Stimulated activated effector memory CD8-positive, alpha-beta T cell treated with anti-CD3 and anti-CD28 coated beads, Interleukin-12 subunit alpha, Interleukin-12 subunit beta, amount 100 ng/mL, for 72 hours (primary cell): ENCODE measurements at regions not wholly inside any gene's neighbourhood (a gene's known extent, or its start where the extent isn't known, plus 50 kb on each side); places are given as distances from the start of the nearest gene placed in this dataset.

Source experiments
- ATAC-seq: fragments of 150-1000 bp; cut with Tn5 transposase; 2 replicates; pipeline ENCODE4 v1.10.0; 2021
- DNase-seq, 2 donors: peaks; one replicate each; pipeline ENCODE4 v3.0.0; 2021 to 2022; ENCODE audit warnings: low spot score in 2 of 2
- H3K27ac Mint-ChIP-seq: one replicate; pipeline ENCODE4 v1.8.0; 2022; ENCODE audit warnings: mild to moderate bottlenecking, mixed read lengths
- H3K36me3 Mint-ChIP-seq: one replicate; pipeline ENCODE4 v1.8.0; 2022; ENCODE audit warnings: mild to moderate bottlenecking, mixed read lengths
- H3K4me1 Mint-ChIP-seq: one replicate; pipeline ENCODE4 v1.8.0; 2022; ENCODE audit warnings: mixed read lengths
- H3K4me3 Mint-ChIP-seq: one replicate; pipeline ENCODE4 v1.8.0; 2022; ENCODE audit warnings: mild to moderate bottlenecking, mixed read lengths
- H3K9me3 Mint-ChIP-seq: one replicate; pipeline ENCODE4 v1.8.0; 2022; ENCODE audit warnings: mixed read lengths

DNA sequence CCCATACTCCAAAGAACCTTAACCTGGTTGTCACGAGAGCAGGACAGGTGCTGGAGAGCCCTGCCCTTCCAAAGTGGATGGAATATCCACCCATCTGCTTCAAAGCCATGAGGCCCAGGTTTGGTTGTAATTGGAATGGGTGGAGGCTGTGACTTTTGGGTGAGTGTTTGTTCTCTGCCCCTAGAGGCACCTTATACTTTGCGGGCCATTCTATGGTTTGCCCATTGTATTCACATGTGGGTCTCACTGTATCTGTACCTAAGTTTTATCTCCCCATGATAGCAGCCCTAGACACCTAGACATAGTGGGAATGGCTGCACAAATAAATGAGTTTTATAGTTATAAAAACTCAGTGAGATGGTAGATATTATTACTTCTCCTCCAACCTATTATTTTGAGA, 67.1 kb upstream of the NAA20 start:
- no peaks in the 10 kb centered on the region for H3K36me3 Mint-ChIP-seq
- no peak overlapping the region for H3K27ac Mint-ChIP-seq
- H3K4me1 Mint-ChIP-seq = peaks cover 9% of the 10 kb centered on the region
- H3K4me3 Mint-ChIP-seq = no peak overlapping the region
- DNase-seq (no peak), ATAC-seq (no peak)
- H3K9me3 Mint-ChIP-seq = no peaks in the 10 kb centered on the region

DNA sequence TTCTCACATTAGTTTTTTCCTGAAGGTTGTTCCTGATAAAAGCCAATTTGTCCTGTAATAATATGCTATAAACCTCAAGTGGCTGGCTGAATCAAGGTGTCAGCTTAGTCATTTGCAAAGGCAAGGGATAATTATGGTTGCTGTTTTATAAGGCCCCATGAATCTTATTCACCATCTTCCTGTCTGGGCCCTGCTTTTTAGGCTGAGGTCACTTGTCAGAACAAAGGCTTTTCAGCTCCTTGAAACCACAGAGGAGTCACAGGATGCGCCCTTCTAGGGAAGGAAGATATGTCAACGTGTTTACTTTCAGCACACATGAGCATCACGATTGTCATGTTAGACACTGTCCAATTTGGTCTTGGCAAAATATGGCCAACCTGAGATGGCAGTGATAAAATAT, 64.8 kb upstream of the NAA20 start:
- H3K4me1 Mint-ChIP-seq = no peaks in the 10 kb centered on the region
- DNase-seq (no peak), ATAC-seq (peak; percentile 39)
- no peaks in the 10 kb centered on the region for H3K36me3 Mint-ChIP-seq
- H3K27ac Mint-ChIP-seq = no peak overlapping the region
- H3K9me3 Mint-ChIP-seq = no peaks in the 10 kb centered on the region
- no peak overlapping the region for H3K4me3 Mint-ChIP-seq

DNA sequence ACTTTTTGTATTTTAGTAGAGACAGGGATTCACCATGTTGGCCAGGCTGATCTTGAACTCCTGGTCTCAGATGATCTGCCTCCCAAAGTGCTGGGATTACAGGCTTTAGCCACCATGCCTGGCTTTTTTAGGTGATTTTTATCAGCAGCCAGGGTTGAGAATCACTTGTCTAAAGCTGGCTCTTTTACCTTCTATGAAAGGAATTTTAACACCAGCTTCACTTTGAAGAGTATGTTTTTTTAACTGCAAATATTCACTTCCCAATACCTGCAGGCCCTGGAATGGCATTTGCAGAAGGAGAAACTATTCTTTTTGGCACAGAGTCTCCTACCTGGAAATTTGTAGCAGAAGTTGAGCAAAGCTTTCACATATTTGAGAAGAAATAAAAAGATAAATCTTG, 63.6 kb upstream of the NAA20 start:
- no peak for DNase-seq
- H3K27ac Mint-ChIP-seq = no peak overlapping the region
- H3K9me3 Mint-ChIP-seq = no peaks in the 10 kb centered on the region
- no peak for ATAC-seq
- H3K4me1 Mint-ChIP-seq = no peaks in the 10 kb centered on the region
- no peak overlapping the region for H3K4me3 Mint-ChIP-seq
- H3K36me3 Mint-ChIP-seq = no peaks in the 10 kb centered on the region

DNA sequence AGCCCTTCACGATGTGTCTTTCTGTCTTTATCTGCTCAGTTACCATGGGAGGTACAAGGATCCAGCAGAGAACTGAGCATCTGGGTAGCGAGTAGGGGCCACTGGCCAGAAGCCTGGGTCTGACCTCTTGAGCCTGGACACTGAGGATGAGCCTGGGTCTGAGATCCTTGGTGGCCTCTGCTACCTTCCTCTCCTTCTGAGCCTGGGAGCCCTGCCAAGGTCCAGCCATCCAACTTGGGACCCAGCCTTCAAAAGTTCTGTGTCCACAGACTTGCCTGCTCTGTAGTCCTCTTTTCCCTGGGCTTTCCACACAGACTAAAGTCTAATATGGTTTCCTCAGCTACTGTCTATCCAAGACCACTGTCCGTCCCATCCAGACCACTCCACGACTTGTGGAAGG, 60.2 kb upstream of the NAA20 start:
- no peak overlapping the region for H3K4me3 Mint-ChIP-seq
- H3K9me3 Mint-ChIP-seq = no peaks in the 10 kb centered on the region
- H3K4me1 Mint-ChIP-seq = no peaks in the 10 kb centered on the region
- ATAC-seq (no peak), DNase-seq (no peak)
- no peaks in the 10 kb centered on the region for H3K36me3 Mint-ChIP-seq
- no peak overlapping the region for H3K27ac Mint-ChIP-seq

DNA sequence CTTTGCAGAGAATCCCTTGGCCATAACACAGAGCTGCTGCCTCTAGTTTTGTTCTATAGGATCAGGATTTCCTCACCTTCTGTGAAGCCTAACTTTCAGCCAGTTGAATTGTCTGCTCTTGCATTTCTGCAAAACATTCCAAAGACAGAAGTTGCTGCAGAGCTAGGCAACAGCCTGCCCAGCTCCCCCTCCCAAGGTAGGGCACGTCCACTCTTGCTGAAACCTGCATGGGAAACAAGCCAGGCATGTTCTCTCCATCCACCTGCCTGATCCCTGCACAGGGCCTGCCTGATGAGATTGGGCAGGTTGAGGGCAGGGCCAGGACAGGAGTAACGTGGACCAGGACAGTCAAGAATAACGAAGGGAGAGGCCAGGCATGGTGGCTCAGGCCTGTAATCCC, 58.9 kb upstream of the NAA20 start:
- H3K4me3 Mint-ChIP-seq = no peak overlapping the region
- DNase-seq (no peak), ATAC-seq (no peak)
- no peak overlapping the region for H3K27ac Mint-ChIP-seq
- no peaks in the 10 kb centered on the region for H3K9me3 Mint-ChIP-seq
- H3K36me3 Mint-ChIP-seq = no peaks in the 10 kb centered on the region
- H3K4me1 Mint-ChIP-seq = no peaks in the 10 kb centered on the region

DNA sequence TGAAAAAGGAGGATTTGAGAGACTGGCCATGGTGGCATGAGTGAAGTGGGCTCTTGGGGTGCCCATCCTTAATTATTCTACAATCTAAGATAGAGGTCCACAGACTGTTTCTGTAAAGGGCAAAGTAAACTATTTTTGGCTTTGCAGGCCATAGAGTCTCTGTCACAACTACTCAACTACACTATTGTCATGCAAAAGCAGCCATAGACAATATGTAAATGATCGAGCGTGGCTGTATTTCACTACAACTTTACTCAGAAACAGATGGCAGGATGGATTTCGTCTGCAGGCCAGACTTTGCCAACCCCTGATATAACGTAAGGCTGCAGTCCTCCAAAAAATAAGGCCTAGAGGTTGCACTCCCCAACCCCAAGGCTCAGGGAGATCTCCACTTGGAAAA, 58.2 kb upstream of the NAA20 start:
- ATAC-seq (no peak), DNase-seq (no peak)
- H3K27ac Mint-ChIP-seq = no peak overlapping the region
- no peaks in the 10 kb centered on the region for H3K36me3 Mint-ChIP-seq
- H3K4me3 Mint-ChIP-seq = no peak overlapping the region
- H3K4me1 Mint-ChIP-seq = no peaks in the 10 kb centered on the region
- no peaks in the 10 kb centered on the region for H3K9me3 Mint-ChIP-seq

DNA sequence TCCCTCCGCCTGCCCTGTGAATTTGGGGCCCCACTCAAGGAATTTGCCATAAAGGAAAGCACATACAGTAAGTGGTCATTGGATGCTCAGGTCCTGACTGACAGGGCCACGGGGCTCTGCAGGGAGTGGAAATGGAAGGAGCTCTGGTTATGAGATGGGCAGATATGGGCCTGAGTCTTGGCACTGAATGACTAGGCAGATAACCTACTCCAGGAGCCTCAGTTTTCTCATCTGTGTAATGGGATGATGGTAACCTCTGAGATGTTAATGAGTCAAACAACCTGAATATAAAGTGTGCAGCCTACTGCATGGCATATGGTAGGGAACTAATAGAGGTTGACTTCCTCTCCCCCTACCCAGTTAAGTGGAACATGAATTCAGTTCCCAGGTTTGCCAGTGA, 56.4 kb upstream of the NAA20 start:
- Mint-ChIP-seq H3K4me1 (no peaks in the 10 kb centered on the region), H3K4me3 (no peak overlapping the region), H3K36me3 (no peaks in the 10 kb centered on the region), H3K27ac (no peak overlapping the region), H3K9me3 (no peaks in the 10 kb centered on the region)
- DNase-seq = no peak
- no peak for ATAC-seq

DNA sequence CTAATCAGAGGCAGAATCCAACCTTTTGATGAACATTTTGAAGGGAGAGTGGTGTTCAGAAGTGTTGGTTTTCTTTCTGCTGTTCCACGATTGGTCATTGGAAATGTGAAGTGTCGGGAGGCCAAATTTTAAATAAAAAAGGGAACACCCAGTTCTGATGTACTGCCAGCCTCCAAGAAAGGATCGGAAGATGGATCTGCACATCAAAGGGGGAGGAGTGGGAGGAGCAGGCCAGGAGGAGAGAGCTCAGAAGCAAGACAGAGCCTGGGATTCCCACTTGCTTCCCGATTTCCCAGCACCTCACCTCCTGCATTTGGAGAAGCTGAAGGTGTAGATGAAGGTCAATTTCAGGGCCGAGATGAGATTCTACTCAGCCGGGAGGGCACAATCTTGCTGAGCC, 55.9 kb upstream of the NAA20 start:
- Mint-ChIP-seq H3K4me1 (no peaks in the 10 kb centered on the region), H3K36me3 (no peaks in the 10 kb centered on the region), H3K27ac (no peak overlapping the region), H3K4me3 (no peak overlapping the region), H3K9me3 (no peaks in the 10 kb centered on the region)
- ATAC-seq (no peak), DNase-seq (no peak)

DNA sequence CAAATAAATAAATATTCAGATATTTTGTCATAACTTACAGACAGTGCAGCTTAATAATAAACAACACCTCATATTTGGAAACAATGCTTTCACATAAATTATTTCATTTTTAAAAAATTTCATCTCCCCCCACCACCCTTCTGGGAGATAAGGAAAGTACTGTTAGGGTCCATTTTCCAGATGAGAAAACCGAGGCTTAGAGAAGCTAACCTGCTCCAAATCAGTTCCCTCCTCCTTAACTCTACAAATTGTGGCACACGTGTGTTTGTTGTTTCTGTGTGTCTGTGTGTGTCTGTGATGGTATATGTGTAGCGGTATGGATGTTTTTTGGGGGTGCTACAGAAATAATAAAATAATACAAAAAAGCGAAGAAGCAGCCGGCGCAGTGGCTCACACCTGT, 54.2 kb upstream of the NAA20 start:
- no peaks in the 10 kb centered on the region for H3K9me3 Mint-ChIP-seq
- H3K4me1 Mint-ChIP-seq = peaks cover under 1% of the 10 kb centered on the region
- DNase-seq (no peak), ATAC-seq (no peak)
- H3K4me3 Mint-ChIP-seq = no peak overlapping the region
- H3K27ac Mint-ChIP-seq = no peak overlapping the region
- H3K36me3 Mint-ChIP-seq = no peaks in the 10 kb centered on the region

DNA sequence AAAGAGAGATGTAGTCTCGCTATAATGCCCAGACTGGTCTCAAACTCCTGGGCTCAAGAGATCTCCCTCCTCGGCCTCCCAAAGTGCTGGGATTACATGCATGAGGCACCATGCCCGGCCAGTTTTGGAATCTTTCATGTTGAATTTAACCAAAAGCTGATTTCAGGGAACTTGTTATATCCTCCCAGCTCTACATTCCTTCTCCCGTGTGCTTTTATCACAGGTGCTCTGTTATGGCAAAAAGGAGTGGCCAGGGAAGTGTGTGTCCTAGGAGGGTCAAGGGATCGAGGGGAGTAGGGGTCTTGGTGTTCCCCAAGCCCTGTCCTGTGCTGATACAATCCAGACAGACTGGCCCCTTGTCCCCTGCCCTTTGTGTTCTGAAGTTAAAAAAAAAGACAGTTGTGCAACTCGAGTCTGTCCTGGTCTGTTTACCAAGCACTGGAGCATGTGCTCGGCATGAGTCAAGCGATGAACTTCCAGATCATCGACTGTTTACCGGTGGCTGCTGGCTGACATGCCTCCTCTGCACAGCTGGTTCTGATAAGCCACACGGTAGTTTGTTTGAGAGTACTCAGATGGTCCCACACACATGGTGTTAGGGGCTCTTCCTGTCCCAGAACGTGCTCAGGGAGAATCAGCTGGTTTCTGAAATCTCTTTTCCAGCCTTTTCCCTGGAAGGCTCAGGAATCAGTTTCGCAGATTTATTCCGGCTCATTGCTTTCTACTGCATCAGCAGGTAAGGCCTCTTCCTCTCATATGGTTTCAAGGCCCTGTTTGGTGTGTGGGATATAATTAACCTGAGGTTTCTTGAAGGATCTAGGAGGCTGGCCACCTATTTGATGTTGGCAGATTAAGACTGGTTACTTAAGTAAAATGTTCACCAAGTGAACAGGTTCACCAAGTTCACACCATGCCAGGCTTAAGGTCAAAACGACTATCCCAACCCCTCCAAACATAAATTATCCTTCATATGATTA, 52.6 kb upstream of the NAA20 start:
- DNase-seq (no peak), ATAC-seq (no peak)
- Mint-ChIP-seq H3K27ac (no peak overlapping the region), H3K4me1 (peaks cover 15% of the 10 kb centered on the region), H3K9me3 (no peaks in the 10 kb centered on the region), H3K36me3 (no peaks in the 10 kb centered on the region), H3K4me3 (no peak overlapping the region)

DNA sequence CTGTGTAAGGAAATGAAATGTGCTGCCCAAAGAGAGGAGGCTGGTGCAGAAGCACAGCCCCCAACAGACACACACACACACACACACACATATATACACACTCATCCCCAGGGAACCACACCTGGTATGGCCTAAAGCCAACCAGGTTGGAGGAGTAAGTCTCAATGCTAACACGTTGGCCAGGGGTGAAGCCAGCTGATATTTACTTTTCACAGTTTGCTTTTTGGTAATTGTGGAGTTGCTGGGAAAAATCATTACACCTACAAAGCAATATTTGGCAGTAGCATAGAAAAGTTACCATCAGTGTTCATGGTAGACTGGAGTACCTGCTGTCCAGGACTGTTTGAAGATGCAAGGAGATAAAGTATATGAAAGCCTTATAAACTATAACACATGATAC, 50.3 kb upstream of the NAA20 start:
- ATAC-seq (no peak), DNase-seq (no peak)
- Mint-ChIP-seq H3K4me3 (no peak overlapping the region), H3K36me3 (no peaks in the 10 kb centered on the region), H3K27ac (no peak overlapping the region), H3K4me1 (peaks cover 16% of the 10 kb centered on the region), H3K9me3 (no peaks in the 10 kb centered on the region)
